ENCODE measurements at regions not wholly inside any gene's neighbourhood (a gene's known extent, or its start where the extent isn't known, plus 50 kb on each side); places are given as distances from the start of the nearest gene placed in this dataset.

GRCh38 chr1:60984062-60984799 lies 98.1 kb upstream of the NFIA start:
- no peak for DNase-seq

DNA sequence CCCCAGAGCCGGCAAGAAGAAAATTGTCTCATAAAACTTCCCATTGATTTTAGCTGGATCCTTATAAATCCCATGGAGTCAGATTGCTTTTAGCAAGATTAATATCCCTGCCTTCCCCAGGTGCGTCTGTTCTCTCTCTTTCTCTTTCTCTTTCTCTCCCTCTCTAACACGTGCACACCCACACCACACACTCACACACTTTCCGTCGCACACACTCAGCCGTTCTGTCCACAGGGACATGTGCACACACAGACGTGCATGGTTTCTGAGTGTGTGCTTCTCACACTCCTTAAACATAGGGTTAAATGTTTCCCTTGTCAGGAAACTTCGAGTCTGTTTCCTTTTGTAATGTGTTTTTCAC lies 98.7 kb upstream of the NFIA start:
- no peak for DNase-seq

DNA sequence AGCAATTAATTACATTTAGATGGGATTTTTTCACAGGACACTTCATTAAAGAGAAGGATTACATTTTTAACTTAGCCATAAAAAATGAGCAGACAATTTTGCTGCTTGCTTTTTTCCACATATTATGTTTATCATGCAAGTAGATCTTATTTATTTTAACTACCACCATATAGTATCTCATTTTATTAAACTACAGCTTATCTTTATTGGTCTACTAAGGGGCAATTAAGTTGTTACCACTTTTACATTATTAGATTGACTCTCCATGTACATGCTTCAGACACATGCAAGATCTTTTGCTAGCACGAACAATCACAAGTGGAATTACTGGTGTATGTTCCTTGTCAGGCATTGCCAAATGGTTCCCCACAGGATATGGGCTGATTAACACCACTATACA lies 99.8 kb upstream of the NFIA start:
- DNase-seq = no peak

GRCh38 chr1:60981357-60981756 lies 101.0 kb upstream of the NFIA start:
- no peak for DNase-seq

- peak; percentile 13 to 17 for DNase-seq
These were observed 103.7 kb upstream of the NFIA start for GRCh38 chr1:60978421-60979357.

- DNase-seq = no peak
These were observed 104.7 kb upstream of the NFIA start for GRCh38 chr1:60977661-60978060.

DNA sequence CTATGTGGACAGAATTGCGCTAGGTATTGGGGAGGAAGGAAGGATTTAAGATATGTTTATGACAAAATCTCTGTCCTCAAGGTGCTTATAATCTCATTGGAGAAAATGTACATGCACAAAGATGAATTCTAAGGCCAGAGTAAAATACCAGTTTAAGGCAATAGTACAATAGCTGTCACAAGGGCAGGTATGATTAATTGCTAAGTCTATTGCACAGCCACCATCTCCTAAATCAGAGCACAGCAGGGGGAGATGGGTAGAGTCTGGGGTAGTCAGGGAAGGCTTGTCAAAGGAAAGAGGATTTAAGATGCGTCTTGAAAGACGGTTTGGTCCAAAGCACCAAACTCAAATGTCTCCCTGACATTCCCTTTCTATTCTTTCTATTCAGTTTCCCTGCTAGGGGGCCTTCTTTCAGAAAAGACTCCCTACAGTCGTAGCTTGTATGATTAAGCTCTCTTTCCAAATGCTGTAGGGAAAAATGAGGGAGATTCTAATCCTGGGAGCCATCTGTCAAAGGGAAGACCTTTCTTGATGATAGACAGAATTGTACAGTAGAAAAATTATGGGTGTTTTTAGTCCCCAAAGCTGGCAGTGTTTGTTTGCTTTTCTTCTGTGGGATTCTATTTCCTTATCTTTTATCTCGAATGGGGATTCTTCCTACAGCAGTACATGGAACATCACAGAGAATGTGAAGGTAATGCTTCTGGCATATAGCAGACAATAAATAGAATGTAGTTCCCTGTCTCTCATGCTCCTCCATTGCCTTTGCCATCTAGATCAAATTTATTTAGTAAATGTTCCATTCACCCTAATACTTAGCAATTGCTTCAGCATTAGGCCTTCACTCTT lies 107.6 kb upstream of the NFIA start:
- no peak for DNase-seq

- no peak for DNase-seq
These were observed 108.7 kb upstream of the NFIA start for GRCh38 chr1:60973668-60974067.

DNA sequence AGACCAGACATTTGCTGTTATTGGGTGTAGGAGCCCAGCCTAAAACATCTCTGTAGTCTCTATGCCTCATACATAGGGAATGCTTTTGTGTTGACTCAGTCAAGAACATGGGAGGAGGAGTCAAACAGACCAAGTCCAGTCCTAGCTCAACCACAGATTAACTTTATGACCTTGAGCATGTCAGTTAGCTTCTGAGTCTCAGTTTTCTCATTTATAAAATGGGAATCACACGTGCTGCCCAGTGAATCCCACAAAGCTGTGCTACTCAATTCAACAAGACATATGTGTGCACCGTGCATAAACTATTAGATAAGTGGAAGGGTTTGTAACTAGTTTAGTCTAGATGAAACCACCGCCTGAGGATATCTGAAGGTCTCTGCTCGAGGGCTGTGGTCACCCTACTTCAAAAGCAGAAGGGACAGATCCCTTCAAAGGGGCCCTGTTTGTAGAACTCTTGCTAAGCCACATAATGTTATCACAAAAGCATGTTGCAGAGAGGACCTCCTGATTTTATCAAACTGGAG lies 109.5 kb upstream of the NFIA start:
- no peak for DNase-seq

DNA sequence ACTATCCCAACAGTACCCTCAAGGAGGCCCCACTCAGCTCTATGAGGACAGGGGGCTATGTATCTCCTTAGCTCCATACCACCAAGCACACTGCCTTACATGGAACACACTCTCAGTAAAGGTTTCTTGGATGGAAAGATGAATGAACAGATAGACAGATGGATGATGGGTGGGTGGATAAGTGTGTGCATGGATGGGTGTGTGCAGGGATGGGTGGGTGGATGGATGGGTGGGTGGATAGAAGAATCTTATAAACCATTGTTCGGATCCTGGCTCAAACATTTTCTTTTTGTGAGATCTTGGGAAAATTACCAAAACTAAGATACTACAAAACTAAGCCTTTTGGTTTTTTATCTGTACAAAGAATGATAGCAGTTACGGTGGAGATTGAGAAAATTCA lies 111.0 kb upstream of the NFIA start:
- DNase-seq = no peak

DNA sequence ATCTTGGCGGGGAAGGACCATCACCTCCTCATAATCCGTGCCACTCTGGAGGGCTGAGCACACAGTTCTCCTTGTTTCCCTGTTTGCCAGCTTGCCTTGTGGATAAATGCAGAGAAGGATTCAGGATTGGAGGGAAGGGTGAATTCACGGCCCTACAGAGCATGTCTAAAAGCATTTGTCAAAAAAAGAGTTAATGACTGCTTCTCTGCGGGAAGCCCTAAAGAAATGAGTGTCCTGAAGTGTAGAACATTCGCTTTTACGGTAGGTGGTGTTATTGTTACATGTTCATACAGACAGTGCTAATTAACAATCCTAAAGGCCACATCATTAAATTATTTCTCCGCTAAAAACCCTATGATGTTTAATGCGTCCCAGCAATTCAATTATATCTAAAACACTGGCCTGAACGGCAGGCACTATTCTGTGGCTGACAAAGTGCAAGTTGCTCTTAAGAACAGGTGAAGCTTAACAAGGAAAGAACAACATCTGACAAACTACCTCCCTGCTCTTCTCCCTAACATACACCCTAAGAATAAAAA lies 112.3 kb upstream of the NFIA start:
- no peak for DNase-seq

GRCh38 chr1:60965280-60965854 lies 117.0 kb upstream of the NFIA start:
- DNase-seq = no peak

GRCh38 chr1:60963167-60963940 lies 119.0 kb upstream of the NFIA start:
- DNase-seq = no peak

DNA sequence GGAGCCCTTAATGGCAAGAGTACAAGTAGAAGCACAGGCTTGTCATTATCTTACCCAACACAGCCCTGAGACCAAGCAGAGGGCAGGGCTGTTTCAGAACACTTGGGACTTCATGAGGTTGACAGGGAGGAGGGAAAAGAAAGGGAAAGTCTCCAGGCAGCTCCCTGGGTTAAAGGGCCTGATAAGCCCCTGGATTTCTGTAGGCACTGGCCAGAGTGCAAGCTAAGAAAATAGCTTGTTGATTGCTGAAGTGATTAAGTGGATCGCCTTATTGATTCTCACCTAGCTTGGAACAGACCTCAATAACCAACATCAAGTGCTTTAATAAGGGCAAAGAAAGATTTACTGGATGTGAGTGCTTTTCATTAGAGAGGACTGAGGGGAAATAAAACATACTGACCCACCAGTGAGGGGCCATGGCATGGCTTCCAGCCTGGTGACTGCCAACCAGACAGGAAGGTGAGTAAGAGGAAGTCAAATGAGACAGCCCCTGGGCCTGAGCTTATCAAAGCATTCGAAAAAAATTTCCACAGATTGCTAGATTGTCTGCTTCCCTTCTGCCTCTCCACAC lies 121.4 kb upstream of the NFIA start:
- no peak for DNase-seq

GRCh38 chr1:60959701-60960100 lies 122.7 kb upstream of the NFIA start:
- no peak for DNase-seq

GRCh38 chr1:60958001-60958400 lies 124.4 kb upstream of the NFIA start:
- no peak for DNase-seq

GRCh38 chr1:60956520-60956919 lies 125.8 kb upstream of the NFIA start:
- DNase-seq = no peak

DNA sequence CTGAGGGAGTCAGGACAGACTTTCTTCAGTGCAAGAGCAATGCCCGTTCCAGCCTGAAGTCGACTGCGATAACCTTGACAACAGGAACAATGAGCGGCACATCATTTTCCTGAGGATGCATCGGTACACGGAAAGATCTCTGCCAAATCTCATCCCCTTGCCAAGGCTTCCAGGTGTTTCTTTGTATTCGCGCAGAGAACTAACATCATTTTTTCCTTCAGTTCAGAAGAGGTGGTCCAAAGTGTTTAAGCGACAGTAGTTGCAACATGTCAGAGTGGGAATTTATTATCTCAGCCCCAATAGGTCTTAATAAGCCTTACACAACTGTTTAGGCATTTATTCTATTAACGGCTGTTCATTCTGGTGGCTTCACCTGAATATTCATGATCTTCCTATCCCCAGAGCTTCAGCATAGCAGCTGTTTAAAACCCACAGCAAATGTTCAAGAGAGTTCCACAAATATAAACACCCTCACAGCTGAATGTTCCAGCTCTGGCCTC lies 129.7 kb upstream of the NFIA start:
- no peak for DNase-seq

DNA sequence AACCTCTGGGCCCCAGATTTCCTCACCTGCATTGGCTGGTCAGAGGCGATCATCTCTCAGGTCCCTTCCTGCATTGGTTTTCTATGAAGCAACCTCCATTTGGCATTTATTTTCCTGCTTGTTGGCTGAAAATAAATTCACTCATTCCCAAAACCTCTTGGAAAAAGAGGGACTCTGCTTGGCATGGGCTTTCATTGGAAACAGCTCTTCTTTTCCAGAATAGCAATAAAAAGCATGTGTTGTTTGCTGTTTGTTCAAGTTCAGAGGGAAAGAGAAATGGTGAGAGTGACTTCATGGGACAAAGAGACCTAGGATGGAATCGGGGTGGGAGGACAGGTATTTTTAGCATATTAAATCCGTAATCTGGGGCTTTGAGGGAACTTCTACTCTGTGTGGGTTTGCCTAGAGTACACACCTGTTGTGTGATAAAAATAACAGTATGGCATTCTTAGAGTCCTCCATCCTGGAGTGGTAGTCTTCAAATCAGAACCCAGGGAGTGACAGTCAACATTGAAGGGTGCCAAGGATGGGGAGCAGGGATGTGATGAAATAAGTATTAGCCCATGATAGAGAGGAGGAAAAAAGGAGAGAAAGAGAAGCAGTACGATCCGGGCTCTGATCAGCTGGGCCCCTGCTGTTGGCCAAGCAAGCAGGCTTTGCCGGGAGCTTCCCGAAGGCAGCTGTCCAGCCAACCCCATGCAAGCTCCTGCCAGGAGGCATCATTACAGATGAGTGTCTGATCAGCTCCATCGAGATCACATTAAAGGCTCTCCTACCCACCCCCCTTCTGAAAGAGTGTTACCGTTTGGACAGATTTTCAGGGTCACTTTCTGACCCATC lies 131.9 kb upstream of the NFIA start:
- DNase-seq = no peak

GRCh38 chr1:60949826-60950197 lies 132.5 kb upstream of the NFIA start:
- DNase-seq = no peak

Measured in activated CD4-positive, alpha-beta T cell treated with anti-CD3 and anti-CD28 coated beads, Interleukin-2, amount 50 U/mL, for 4 hours (primary cell).